Activated naive CD8-positive, alpha-beta T cell treated with anti-CD3 and anti-CD28 coated beads for 36 hours (primary cell): ENCODE measurements at regions not wholly inside any gene's neighbourhood (a gene's known extent, or its start where the extent isn't known, plus 50 kb on each side); places are given as distances from the start of the nearest gene placed in this dataset.

Experiments
- DNase-seq: peaks from one replicate; pipeline ENCODE4 v3.0.0; 2021
- H3K27ac Mint-ChIP-seq: one replicate; pipeline ENCODE4 v1.8.0; 2022; ENCODE audit warnings: mild to moderate bottlenecking, moderate library complexity, mixed read lengths
- H3K27me3 Mint-ChIP-seq: one replicate; pipeline ENCODE4 v1.8.0; 2022; ENCODE audit warnings: mild to moderate bottlenecking, mixed read lengths
- H3K36me3 Mint-ChIP-seq: one replicate; pipeline ENCODE4 v1.8.0; 2021; ENCODE audit warnings: mild to moderate bottlenecking, mixed read lengths
- H3K4me1 Mint-ChIP-seq: one replicate; pipeline ENCODE4 v1.8.0; 2021; ENCODE audit warnings: mixed read lengths
- H3K4me3 Mint-ChIP-seq: one replicate; pipeline ENCODE4 v1.8.0; 2022; ENCODE audit warnings: mild to moderate bottlenecking, moderate library complexity, mixed read lengths
- H3K9me3 Mint-ChIP-seq: one replicate; pipeline ENCODE4 v1.8.0; 2022; ENCODE audit warnings: mixed read lengths

GRCh38 chr17:65403626-65404025, 157.8 kb downstream of the AXIN2 start:
- no peak for DNase-seq
- Mint-ChIP-seq H3K27me3 (peaks cover 12% of the 10 kb centered on the region), H3K27ac (no peak overlapping the region), H3K4me1 (no peaks in the 10 kb centered on the region), H3K9me3 (no peaks in the 10 kb centered on the region), H3K36me3 (no peaks in the 10 kb centered on the region), H3K4me3 (no peak overlapping the region)

GRCh38 chr17:65402513-65403496, 158.6 kb downstream of the AXIN2 start:
- Mint-ChIP-seq H3K27ac (no peak overlapping the region), H3K36me3 (no peaks in the 10 kb centered on the region), H3K4me3 (no peak overlapping the region), H3K27me3 (peaks cover 12% of the 10 kb centered on the region), H3K4me1 (no peaks in the 10 kb centered on the region), H3K9me3 (no peaks in the 10 kb centered on the region)
- no peak for DNase-seq

- DNase-seq, result no peak
- no peak overlapping the region for H3K27ac Mint-ChIP-seq
These were observed 159.9 kb downstream of the AXIN2 start for GRCh38 chr17:65401561-65401960.

GRCh38 chr17:65400701-65401100, 160.7 kb downstream of the AXIN2 start:
- H3K9me3 Mint-ChIP-seq, result no peaks in the 10 kb centered on the region
- no peak overlapping the region for H3K4me3 Mint-ChIP-seq
- no peaks in the 10 kb centered on the region for H3K4me1 Mint-ChIP-seq
- H3K27ac Mint-ChIP-seq, result no peak overlapping the region
- peaks cover 12% of the 10 kb centered on the region for H3K27me3 Mint-ChIP-seq
- no peak for DNase-seq
- H3K36me3 Mint-ChIP-seq, result no peaks in the 10 kb centered on the region

More at GRCh38 chr17:65401561-65401960, 159.9 kb downstream of the AXIN2 start:
- Mint-ChIP-seq H3K9me3 (no peaks in the 10 kb centered on the region), H3K4me3 (no peak overlapping the region), H3K36me3 (no peaks in the 10 kb centered on the region), H3K27me3 (peaks cover 12% of the 10 kb centered on the region), H3K4me1 (no peaks in the 10 kb centered on the region)

- no peak for DNase-seq
- no peak overlapping the region for H3K27ac Mint-ChIP-seq
- H3K4me1 Mint-ChIP-seq, result peaks cover 16% of the 10 kb centered on the region
- H3K27me3 Mint-ChIP-seq, result peaks cover 10% of the 10 kb centered on the region
- H3K4me3 Mint-ChIP-seq, result no peak overlapping the region
- H3K9me3 Mint-ChIP-seq, result no peaks in the 10 kb centered on the region
- no peaks in the 10 kb centered on the region for H3K36me3 Mint-ChIP-seq
These were observed 163.2 kb downstream of the AXIN2 start for GRCh38 chr17:65398040-65398787.

- Mint-ChIP-seq H3K4me1 (peaks cover 18% of the 10 kb centered on the region), H3K36me3 (no peaks in the 10 kb centered on the region), H3K27ac (no peak overlapping the region), H3K27me3 (peaks cover 11% of the 10 kb centered on the region), H3K9me3 (no peaks in the 10 kb centered on the region), H3K4me3 (no peak overlapping the region)
- no peak for DNase-seq
These were observed 165.5 kb downstream of the AXIN2 start for GRCh38 chr17:65395924-65396323.

- Mint-ChIP-seq H3K36me3 (no peaks in the 10 kb centered on the region), H3K27ac (no peak overlapping the region), H3K4me3 (no peak overlapping the region), H3K27me3 (peaks cover 7% of the 10 kb centered on the region), H3K4me1 (peaks cover 18% of the 10 kb centered on the region), H3K9me3 (no peaks in the 10 kb centered on the region)
- DNase-seq, result no peak
These were observed 166.5 kb downstream of the AXIN2 start for GRCh38 chr17:65394811-65395472.

GRCh38 chr17:65393514-65393913, 167.9 kb downstream of the AXIN2 start:
- DNase-seq, result no peak
- peaks cover 3% of the 10 kb centered on the region for H3K27me3 Mint-ChIP-seq
- H3K36me3 Mint-ChIP-seq, result no peaks in the 10 kb centered on the region
- no peak overlapping the region for H3K4me3 Mint-ChIP-seq
- H3K4me1 Mint-ChIP-seq, result peaks cover 18% of the 10 kb centered on the region
- H3K9me3 Mint-ChIP-seq, result no peaks in the 10 kb centered on the region
- H3K27ac Mint-ChIP-seq, result no peak overlapping the region

GRCh38 chr17:65389949-65390348, 171.5 kb downstream of the AXIN2 start:
- H3K36me3 Mint-ChIP-seq, result no peaks in the 10 kb centered on the region
- no peak for DNase-seq
- no peak overlapping the region for H3K27ac Mint-ChIP-seq
- peaks cover 17% of the 10 kb centered on the region for H3K4me1 Mint-ChIP-seq
- peaks cover 3% of the 10 kb centered on the region for H3K27me3 Mint-ChIP-seq
- H3K4me3 Mint-ChIP-seq, result no peak overlapping the region
- no peaks in the 10 kb centered on the region for H3K9me3 Mint-ChIP-seq

- H3K36me3 Mint-ChIP-seq, result no peaks in the 10 kb centered on the region
- no peak overlapping the region for H3K4me3 Mint-ChIP-seq
- DNase-seq, result no peak
- H3K27me3 Mint-ChIP-seq, result peaks cover 3% of the 10 kb centered on the region
- no peaks in the 10 kb centered on the region for H3K9me3 Mint-ChIP-seq
- peaks cover 11% of the 10 kb centered on the region for H3K4me1 Mint-ChIP-seq
- no peak overlapping the region for H3K27ac Mint-ChIP-seq
These were observed 172.0 kb downstream of the AXIN2 start for GRCh38 chr17:65389426-65389825.

- H3K27ac Mint-ChIP-seq, result no peak overlapping the region
These were observed 172.5 kb downstream of the AXIN2 start for GRCh38 chr17:65388911-65389310.

GRCh38 chr17:65387322-65387721, 174.1 kb downstream of the AXIN2 start:
- Mint-ChIP-seq H3K9me3 (no peaks in the 10 kb centered on the region), H3K4me3 (no peak overlapping the region), H3K36me3 (no peaks in the 10 kb centered on the region), H3K27ac (no peak overlapping the region), H3K27me3 (no peaks in the 10 kb centered on the region), H3K4me1 (no peaks in the 10 kb centered on the region)
- DNase-seq, result no peak

More at GRCh38 chr17:65388911-65389310, 172.5 kb downstream of the AXIN2 start:
- DNase-seq, result no peak
- Mint-ChIP-seq H3K9me3 (no peaks in the 10 kb centered on the region), H3K4me1 (peaks cover 9% of the 10 kb centered on the region), H3K4me3 (no peak overlapping the region), H3K27me3 (peaks cover 3% of the 10 kb centered on the region), H3K36me3 (no peaks in the 10 kb centered on the region)

GRCh38 chr17:65385726-65386125, 175.7 kb downstream of the AXIN2 start:
- H3K27ac Mint-ChIP-seq, result no peak overlapping the region
- no peaks in the 10 kb centered on the region for H3K9me3 Mint-ChIP-seq
- H3K27me3 Mint-ChIP-seq, result no peaks in the 10 kb centered on the region
- H3K4me1 Mint-ChIP-seq, result no peaks in the 10 kb centered on the region
- no peak overlapping the region for H3K4me3 Mint-ChIP-seq
- no peak for DNase-seq
- no peaks in the 10 kb centered on the region for H3K36me3 Mint-ChIP-seq

- no peaks in the 10 kb centered on the region for H3K4me1 Mint-ChIP-seq
- no peak overlapping the region for H3K4me3 Mint-ChIP-seq
- H3K9me3 Mint-ChIP-seq, result peaks cover 3% of the 10 kb centered on the region
- H3K27ac Mint-ChIP-seq, result no peak overlapping the region
- H3K36me3 Mint-ChIP-seq, result no peaks in the 10 kb centered on the region
- no peaks in the 10 kb centered on the region for H3K27me3 Mint-ChIP-seq
- DNase-seq, result no peak
These were observed 176.4 kb downstream of the AXIN2 start for GRCh38 chr17:65385071-65385470.

GRCh38 chr17:65381152-65381551, 180.3 kb downstream of the AXIN2 start:
- no peak for DNase-seq
- Mint-ChIP-seq H3K27ac (no peak overlapping the region), H3K36me3 (no peaks in the 10 kb centered on the region), H3K4me1 (no peaks in the 10 kb centered on the region), H3K9me3 (peaks cover 3% of the 10 kb centered on the region), H3K27me3 (no peaks in the 10 kb centered on the region), H3K4me3 (no peak overlapping the region)
